HepG2 (cell line): ENCODE measurements at regions not wholly inside any gene's neighbourhood (a gene's known extent, or its start where the extent isn't known, plus 50 kb on each side); places are given as distances from the start of the nearest gene placed in this dataset.

ENCODE experiments used
- ATAC-seq: fragments of 200-7000 bp; cut with Tn5 transposase; 3 replicates; pipeline ENCODE4 v1.9.1; 2020; ENCODE audit warnings: mild to moderate bottlenecking, moderate library complexity
- BruUV-seq: library from RNA; stranded (reverse); fragments of 400-500 nt; replicated peaks from 2 replicates; lab custom pipeline; 2021; lab: Mats Ljungman, UMichigan
- CTCF ChIA-PET: fragments of 300-600 bp; formaldehyde crosslinking; extraction: SDS; loops from one replicate; lab custom pipeline; 2021; ENCODE audit warnings: low total read pairs, inconsistent platforms, low intra/inter-chr PET ratio; lab: Yijun Ruan, JAX
- POLR2A ChIA-PET: fragments of 350-600 bp; sonication (Branson Sonifier 250); formaldehyde crosslinking; loops from one replicate; lab custom pipeline; 2020; ENCODE audit warnings: antibody characterized with exemption, inconsistent platforms; lab: Yijun Ruan, JAX
- DNase-seq: peaks from one replicate; pipeline ENCODE4 v3.0.0-alpha.2; 2015; ENCODE audit warnings: low spot score
- FAIRE-seq: peaks from 3 replicates; lab custom pipeline; 2011; peaks lifted over from hg19 to GRCh38; lab: Jason Lieb, UNC
- H2AFZ ChIP-seq: one replicate; pipeline ENCODE4 v1.6.1; 2011; ENCODE audit warnings: low read length, inconsistent platforms
- H3K27ac ChIP-seq: fragments of 300-600 bp; 3 replicates; pipeline ENCODE4 v1.8.0; 2011; ENCODE audit warnings: mixed run types, mild to moderate bottlenecking, mixed read lengths, low read length, inconsistent platforms; ENCODE audit not compliant: insufficient read depth; ENCODE audit errors: extremely low read length
- H3K27me3 ChIP-seq, 2 experiments: fragments of 200-600 bp in 1 of 2; 2 replicates in 1 of 2; 3 replicates in 1 of 2; pipeline versions ENCODE4 v1.6.0 to v1.8.0; 2011; ENCODE audit warnings: low read length in 2 of 2, mild to moderate bottlenecking in 2 of 2, moderate library complexity in 2 of 2, inconsistent platforms in 1 of 2; ENCODE audit not compliant: insufficient read depth in 2 of 2, control insufficient read depth in 1 of 2
- H3K36me3 ChIP-seq, 2 experiments: fragments of 200-600 bp in 1 of 2; replicated peaks in 1 of 2; 2 replicates in 1 of 2; 3 replicates in 1 of 2; pipeline versions ENCODE4 v1.5.1 to v1.8.0; 2011; ENCODE audit warnings: low read length in 2 of 2, inconsistent platforms in 1 of 2; ENCODE audit not compliant: insufficient read depth in 2 of 2, control insufficient read depth in 1 of 2
- H3K4me1 ChIP-seq: 2 replicates; pipeline ENCODE4 v1.5.1; 2012; ENCODE audit warnings: low read length, inconsistent platforms; ENCODE audit not compliant: insufficient read depth
- H3K4me2 ChIP-seq: 2 replicates; pipeline ENCODE4 v1.6.0; 2011; ENCODE audit warnings: low read depth, low read length, inconsistent platforms
- H3K4me3 ChIP-seq, 3 experiments: fragments of 200-600 bp in 1 of 3; sonication (generic), shearing (Covaris generic) in 1 of 3; replicated peaks in 1 of 3; 2 replicates each; pipeline ENCODE4 v1.5.1; 2011 to 2016; ENCODE audit warnings: low read length in 3 of 3, inconsistent platforms in 2 of 3, low read depth in 2 of 3, mild to moderate bottlenecking in 2 of 3, control low read depth in 1 of 3, mixed read lengths in 1 of 3; ENCODE audit not compliant: insufficient read depth in 1 of 3
- H3K79me2 ChIP-seq: one replicate; pipeline ENCODE4 v1.6.1; 2011; ENCODE audit warnings: low read length, inconsistent platforms; ENCODE audit not compliant: insufficient read depth
- H3K9ac ChIP-seq: 2 replicates; pipeline ENCODE4 v1.6.0; 2011; ENCODE audit warnings: mild to moderate bottlenecking, low read depth, low read length, inconsistent platforms; ENCODE audit not compliant: insufficient read depth
- H3K9me3 ChIP-seq: 2 replicates; pipeline ENCODE4 v1.5.1; 2012; ENCODE audit warnings: mild to moderate bottlenecking, low read length
- H4K20me1 ChIP-seq: 2 replicates; pipeline ENCODE4 v1.6.0; 2011; ENCODE audit warnings: inconsistent platforms, mild to moderate bottlenecking, low read length, moderate library complexity; ENCODE audit not compliant: insufficient read depth
- MNT ChIP-seq: fragments of 450-650 bp; IDR thresholded peaks from 2 replicates; pipeline ENCODE4 v1.6.1; 2016
- PLRG1 ChIP-seq: fragments of 450-650 bp; conservative IDR thresholded peaks from 2 replicates; pipeline ENCODE4 v1.6.1; 2016
- PTBP1 ChIP-seq: fragments of 200-400 bp; formaldehyde crosslinking; IDR thresholded peaks from 2 replicates; pipeline ENCODE4 v1.6.1; 2018; ENCODE audit warnings: low read length, low read depth; ENCODE audit not compliant: poor library complexity, severe bottlenecking
- SNAI1 ChIP-seq: sonication (generic); formaldehyde crosslinking; IDR thresholded peaks from 2 replicates; pipeline ENCODE4 v1.5.0; 2020; ENCODE audit warnings: mild to moderate bottlenecking, missing genetic modification reagents, borderline replicate concordance
- ZNF292 ChIP-seq: sonication (generic); formaldehyde crosslinking; IDR thresholded peaks from 2 replicates; pipeline ENCODE4 v1.8.1; 2022; ENCODE audit warnings: mild to moderate bottlenecking, low read depth, missing genetic modification reagents, borderline replicate concordance
- ZNF574 ChIP-seq: sonication (generic); formaldehyde crosslinking; IDR thresholded peaks from 2 replicates; pipeline ENCODE4 v1.4.0; 2020; ENCODE audit warnings: missing genetic modification reagents
- WGBS: methylation state at CpG from one replicate; pipeline ENCODE4 v1.1.6; 2017; ENCODE audit warnings: low lambda C conversion rate; 5-methylcytosine and 5-hydroxymethylcytosine counted together
- in situ Hi-C: cut with HindIII; loops from 2 replicates; pipeline ENCODE4 v1.10.0; 2017; ENCODE audit warnings: low pct_unique_long_range_greater_than_20kb; ENCODE audit not compliant: extremely low pct_ligation_motif_present
- intact Hi-C: fragments of 100-400 bp; cut with micrococcal nuclease; formaldehyde crosslinking; loops from one replicate; pipeline ENCODE4 v1.10.0; 2022; ENCODE audit not compliant: unreplicated experiment

GRCh38 chr5:117955831-117956230, 1032.5 kb downstream of the DTWD2 start:
- H3K4me3 ChIP-seq, result no peak overlapping the region
- CTCF ChIA-PET, result no interaction called here
- no peaks in the 10 kb centered on the region for H3K79me2 ChIP-seq
- no peak overlapping the region for H3K4me2 ChIP-seq
- no peaks in the 10 kb centered on the region for H3K36me3 ChIP-seq
- DNase-seq (no peak), FAIRE-seq (no peak), ATAC-seq (no peak)
- H3K9me3 ChIP-seq, result no peaks in the 10 kb centered on the region
- H4K20me1 ChIP-seq, result no peaks in the 10 kb centered on the region
- in situ Hi-C loops (no loop called here), intact Hi-C loops (no loop called here)
- no peaks in the 10 kb centered on the region for H3K4me1 ChIP-seq
- H3K27ac ChIP-seq, result no peak overlapping the region
- no peak overlapping the region for H3K9ac ChIP-seq
- no peaks in the 10 kb centered on the region for H3K27me3 ChIP-seq
- POLR2A ChIA-PET, result no interaction called here
- WGBS, result 0% methylated on average over 1 of the region's 3 CpGs
- H2AFZ ChIP-seq, result no peak overlapping the region
- BruUV-seq, result no TSS peak
- TF ChIP-seq MNT (peak; percentile 71), ZNF574 (no peak)

GRCh38 chr5:117954331-117954730, 1034.0 kb downstream of the DTWD2 start:
- Histone ChIP-seq H2AFZ (no peak overlapping the region), H3K9ac (no peak overlapping the region), H3K36me3 (no peaks in the 10 kb centered on the region), H3K9me3 (no peaks in the 10 kb centered on the region), H3K4me2 (no peak overlapping the region), H3K79me2 (no peaks in the 10 kb centered on the region), H3K4me1 (no peaks in the 10 kb centered on the region), H4K20me1 (no peaks in the 10 kb centered on the region), H3K27ac (no peak overlapping the region), H3K27me3 (no peaks in the 10 kb centered on the region), H3K4me3 (no peak overlapping the region)
- 42% methylated on average over 1 of the region's 1 CpG for WGBS
- ChIA-PET CTCF (no interaction called here), POLR2A (no interaction called here)
- ATAC-seq (no peak), DNase-seq (no peak), FAIRE-seq (no peak)
- in situ Hi-C loops, result no loop called here
- BruUV-seq, result no TSS peak
- TF ChIP-seq SNAI1 (CRISPR knock-in tag), result no peak
- no peak for TF ChIP-seq PTBP1
- no peak for TF ChIP-seq ZNF292 (CRISPR knock-in tag)
- TF ChIP-seq PLRG1, result no peak
- intact Hi-C loops, result no loop called here
